GM12891 (cell line): ENCODE measurements at regions not wholly inside any gene's neighbourhood (a gene's known extent, or its start where the extent isn't known, plus 50 kb on each side); places are given as distances from the start of the nearest gene placed in this dataset.

Experiments used
- PAX5 ChIP-seq: IDR thresholded peaks from 2 replicates; pipeline ENCODE4 v1.6.1; 2011; ENCODE audit warnings: low read length, moderate library complexity, mild to moderate bottlenecking; ENCODE audit not compliant: insufficient read depth, severe bottlenecking
- POLR2A ChIP-seq: IDR thresholded peaks from 2 replicates; pipeline ENCODE4 v1.6.1; 2011; ENCODE audit warnings: low read depth, low read length, control low read depth
- POLR2AphosphoS5 ChIP-seq: IDR thresholded peaks from 2 replicates; pipeline ENCODE4 v1.6.1; 2011; ENCODE audit warnings: low read depth, low read length, control low read depth
- SPI1 ChIP-seq: IDR thresholded peaks from 2 replicates; pipeline ENCODE4 v1.6.1; 2011; ENCODE audit warnings: low read depth, low read length, control low read depth
- TAF1 ChIP-seq: IDR thresholded peaks from 2 replicates; pipeline ENCODE4 v1.6.1; 2011; ENCODE audit warnings: low read depth, low read length, control low read depth

DNA sequence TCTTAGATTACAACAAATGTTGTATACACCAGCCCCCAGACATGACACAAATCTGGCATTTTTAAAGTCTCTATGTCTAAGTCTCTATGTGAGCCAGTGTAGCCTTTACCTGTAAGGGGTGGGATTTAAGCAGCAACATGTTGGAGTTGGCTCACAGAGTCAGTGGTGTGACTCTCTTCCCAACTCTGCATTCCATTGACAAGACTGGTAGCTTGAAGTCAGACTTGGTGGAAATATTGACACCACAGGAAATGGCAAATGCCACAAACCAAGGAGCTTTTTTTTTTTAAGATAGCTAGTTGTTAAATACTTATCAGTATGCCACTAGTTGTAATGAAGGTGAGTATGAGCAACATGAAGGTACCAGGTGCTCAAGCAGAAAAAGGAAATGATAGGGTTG lies 103.1 kb upstream of the SMLR1 start:
- TF ChIP-seq POLR2A (no peak), POLR2AphosphoS5 (no peak), SPI1 (no peak), TAF1 (no peak), PAX5 (no peak)
